GM21619 (cell line): ENCODE measurements at regions not wholly inside any gene's neighbourhood (a gene's known extent, or its start where the extent isn't known, plus 50 kb on each side); places are given as distances from the start of the nearest gene placed in this dataset.
"Not testable (repeated sequence)": the region's sequence is repeated elsewhere in the genome, so short reads cannot be mapped to it uniquely, and the experiment has no call there.

Experiments
- ATAC-seq: cut with Tn5 transposase; IDR thresholded peaks from one replicate; pipeline ENCODE4 v1.9.1; 2021; ENCODE audit not compliant: unreplicated experiment

GRCh38 chr4:169342906-169343564 is 72.3 kb upstream of the SH3RF1 start:
- ATAC-seq, result no peak

GRCh38 chr4:169342159-169342860 is 71.6 kb upstream of the SH3RF1 start:
- ATAC-seq, result no peak

GRCh38 chr4:169341490-169341889 is 70.7 kb upstream of the SH3RF1 start:
- peak; percentile 65 for ATAC-seq

GRCh38 chr4:169340834-169341233 is 70.1 kb upstream of the SH3RF1 start:
- no peak for ATAC-seq

- no peak for ATAC-seq
Measured at GRCh38 chr4:169338241-169338640, 67.5 kb upstream of the SH3RF1 start.

GRCh38 chr4:169337510-169337909 is 66.8 kb upstream of the SH3RF1 start:
- no peak for ATAC-seq

GRCh38 chr4:169335331-169335730 is 64.6 kb upstream of the SH3RF1 start:
- no peak for ATAC-seq

GRCh38 chr4:169334335-169334734 is 63.6 kb upstream of the SH3RF1 start:
- ATAC-seq, result no peak

GRCh38 chr4:169333265-169333664 is 62.5 kb upstream of the SH3RF1 start:
- no peak for ATAC-seq

- ATAC-seq, result no peak
Measured at GRCh38 chr4:169332583-169332982, 61.8 kb upstream of the SH3RF1 start.

- ATAC-seq, result no peak
Measured at GRCh38 chr4:169330811-169331210, 60.1 kb upstream of the SH3RF1 start.

- no peak for ATAC-seq
Measured at GRCh38 chr4:169330095-169330494, 59.3 kb upstream of the SH3RF1 start.

GRCh38 chr4:169327951-169328350 is 57.2 kb upstream of the SH3RF1 start:
- no peak for ATAC-seq

GRCh38 chr4:169323925-169324324 is 53.2 kb upstream of the SH3RF1 start:
- not testable (repeated sequence) for ATAC-seq

GRCh38 chr4:169322833-169323232 is 52.1 kb upstream of the SH3RF1 start:
- not testable (repeated sequence) for ATAC-seq
